ENCODE measurements at regions not wholly inside any gene's neighbourhood (a gene's known extent, or its start where the extent isn't known, plus 50 kb on each side); places are given as distances from the start of the nearest gene placed in this dataset.

GRCh38 chr11:23919455-23919854 is 577.4 kb upstream of the LUZP2 start:
- TF ChIP-seq CTCF (IDR thresholded peaks at IDR 0.05 in 4 of 5, conservative IDR thresholded peaks at IDR 0.05 in 1 of 5) (no peak), POLR2A (IDR thresholded peaks at IDR 0.05) (no peak)
